Ascending aorta (tissue), 2 donors: ENCODE measurements at regions not wholly inside any gene's neighbourhood (a gene's known extent, or its start where the extent isn't known, plus 50 kb on each side); places are given as distances from the start of the nearest gene placed in this dataset.

Experiments used
- DNase-seq, 2 donors: peaks; one replicate each; pipeline ENCODE4 v3.0.0-alpha.2; 2019; ENCODE audit warnings: low spot score in 2 of 2
- H3K27ac ChIP-seq, 2 donors: fragments of 200-600 bp; sonication (generic); one replicate each; pipeline ENCODE4 v1.5.1; 2016 to 2017; ENCODE audit warnings: mild to moderate bottlenecking in 1 of 2
- H3K27me3 ChIP-seq: fragments of 200-600 bp; sonication (generic); one replicate; pipeline ENCODE4 v1.5.1; 2017
- H3K36me3 ChIP-seq, 2 donors: fragments of 200-600 bp; sonication (generic); one replicate each; pipeline ENCODE4 v1.5.1; 2016
- H3K4me1 ChIP-seq, 2 donors: fragments of 200-600 bp; sonication (generic); one replicate each; pipeline ENCODE4 v1.5.1; 2016 to 2017; ENCODE audit warnings: mild to moderate bottlenecking in 1 of 2
- H3K4me3 ChIP-seq, 2 donors: fragments of 200-600 bp; sonication (generic); one replicate each; pipeline ENCODE4 v1.5.1; 2016 to 2017; ENCODE audit warnings: mild to moderate bottlenecking in 1 of 2
- H3K9me3 ChIP-seq, 2 donors: fragments of 200-600 bp; sonication (generic); one replicate each; pipeline ENCODE4 v1.5.1; 2016
- intact Hi-C: fragments of 100-400 bp; cut with DNase I; formaldehyde crosslinking; loops from one replicate; pipeline ENCODE4 v1.15.1; 2023
- TF ChIP-seq, protein P1 (sequence below), 3 experiments: fragments of 200-600 bp in 2 of 3; fragments of 450-650 bp in 1 of 3; sonication (generic) in 2 of 3; IDR thresholded peaks; one replicate each; pipeline ENCODE4 v1.5.1; 2016 to 2019; ENCODE audit warnings: antibody characterized with exemption in 3 of 3, mild to moderate bottlenecking in 1 of 3, moderate library complexity in 1 of 3

DNA sequence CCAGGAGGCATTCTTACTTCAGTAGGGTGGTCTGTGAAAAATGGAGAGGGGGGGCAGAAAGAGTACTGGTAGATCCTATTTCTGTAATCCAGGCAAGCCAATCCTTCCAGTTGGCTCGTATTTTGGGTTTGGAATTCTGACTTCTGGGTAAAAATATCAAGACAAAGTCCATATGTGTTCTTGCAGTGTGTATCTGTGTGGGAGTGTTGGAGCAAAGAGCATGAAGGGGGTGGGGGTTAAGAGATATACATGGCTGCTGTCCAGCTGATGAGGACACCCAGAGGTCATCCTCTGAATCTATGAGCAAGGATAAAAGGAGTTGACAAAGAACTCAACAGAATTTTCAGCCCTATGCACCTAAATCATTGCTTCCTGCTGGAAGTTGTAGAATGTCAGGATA, 375.8 kb upstream of the PIK3C3 start:
- Histone ChIP-seq H3K36me3 (no peaks in the 10 kb centered on the region), H3K9me3 (no peaks in the 10 kb centered on the region), H3K4me1 (no peaks in the 10 kb centered on the region), H3K27ac (no peak overlapping the region), H3K27me3 (no peaks in the 10 kb centered on the region), H3K4me3 (no peak overlapping the region)
- intact Hi-C loops = no loop called here
- DNase-seq = no peak
- TF ChIP-seq, protein P1, sequence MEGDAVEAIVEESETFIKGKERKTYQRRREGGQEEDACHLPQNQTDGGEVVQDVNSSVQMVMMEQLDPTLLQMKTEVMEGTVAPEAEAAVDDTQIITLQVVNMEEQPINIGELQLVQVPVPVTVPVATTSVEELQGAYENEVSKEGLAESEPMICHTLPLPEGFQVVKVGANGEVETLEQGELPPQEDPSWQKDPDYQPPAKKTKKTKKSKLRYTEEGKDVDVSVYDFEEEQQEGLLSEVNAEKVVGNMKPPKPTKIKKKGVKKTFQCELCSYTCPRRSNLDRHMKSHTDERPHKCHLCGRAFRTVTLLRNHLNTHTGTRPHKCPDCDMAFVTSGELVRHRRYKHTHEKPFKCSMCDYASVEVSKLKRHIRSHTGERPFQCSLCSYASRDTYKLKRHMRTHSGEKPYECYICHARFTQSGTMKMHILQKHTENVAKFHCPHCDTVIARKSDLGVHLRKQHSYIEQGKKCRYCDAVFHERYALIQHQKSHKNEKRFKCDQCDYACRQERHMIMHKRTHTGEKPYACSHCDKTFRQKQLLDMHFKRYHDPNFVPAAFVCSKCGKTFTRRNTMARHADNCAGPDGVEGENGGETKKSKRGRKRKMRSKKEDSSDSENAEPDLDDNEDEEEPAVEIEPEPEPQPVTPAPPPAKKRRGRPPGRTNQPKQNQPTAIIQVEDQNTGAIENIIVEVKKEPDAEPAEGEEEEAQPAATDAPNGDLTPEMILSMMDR (IDR thresholded peaks at IDR 0.05) = no peak

GRCh38 chr18:41577529-41577928, 377.5 kb upstream of the PIK3C3 start:
- Histone ChIP-seq H3K9me3 (no peaks in the 10 kb centered on the region), H3K36me3 (no peaks in the 10 kb centered on the region), H3K27ac (no peak overlapping the region), H3K4me1 (no peaks in the 10 kb centered on the region), H3K27me3 (no peaks in the 10 kb centered on the region), H3K4me3 (no peak overlapping the region)
- no peak for DNase-seq
- TF ChIP-seq, protein P1 (IDR thresholded peaks at IDR 0.05) = no peak
- intact Hi-C loops = no loop called here

DNA sequence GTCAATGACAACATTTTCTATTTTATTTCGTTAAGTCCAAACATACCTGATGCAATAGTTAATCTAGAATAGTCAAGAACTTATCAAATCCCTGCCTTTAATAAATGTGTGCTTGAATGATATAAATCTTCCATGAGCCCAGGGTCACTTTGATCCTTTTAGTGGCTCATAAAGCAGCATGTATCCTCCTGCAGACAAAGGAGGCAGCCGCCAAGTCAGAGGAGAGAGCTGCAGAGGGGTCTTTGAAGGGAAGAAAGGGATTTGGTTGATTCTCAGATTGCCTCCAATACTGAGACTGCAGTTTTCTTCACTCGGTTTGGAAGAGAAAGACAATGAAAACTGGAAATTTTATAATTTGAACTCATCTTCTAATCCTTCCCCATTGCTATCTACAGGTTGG, 378.4 kb upstream of the PIK3C3 start:
- Histone ChIP-seq H3K4me3 (no peak overlapping the region), H3K4me1 (no peaks in the 10 kb centered on the region), H3K36me3 (no peaks in the 10 kb centered on the region), H3K27ac (no peak overlapping the region), H3K9me3 (no peaks in the 10 kb centered on the region), H3K27me3 (no peaks in the 10 kb centered on the region)
- intact Hi-C loops = no loop called here
- DNase-seq = no peak
- TF ChIP-seq, protein P1 (IDR thresholded peaks at IDR 0.05) = no peak

GRCh38 chr18:41569867-41570266, 385.2 kb upstream of the PIK3C3 start:
- no peaks in the 10 kb centered on the region for H3K9me3 ChIP-seq
- no peaks in the 10 kb centered on the region for H3K36me3 ChIP-seq
- no peak for DNase-seq
- intact Hi-C loops = loop anchor here (10.0 kb wide), 1 partner anchor 55 kb away; no protein-coding TSS in a partner anchor
- no peaks in the 10 kb centered on the region for H3K4me1 ChIP-seq
- no peak overlapping the region for H3K4me3 ChIP-seq
- TF ChIP-seq, protein P1 (IDR thresholded peaks at IDR 0.05) = no peak
- H3K27ac ChIP-seq = no peak overlapping the region
- no peaks in the 10 kb centered on the region for H3K27me3 ChIP-seq

GRCh38 chr18:41561961-41562360, 393.1 kb upstream of the PIK3C3 start:
- intact Hi-C loops = loop anchor here (10.0 kb wide), 1 partner anchor 63 kb away; no protein-coding TSS in a partner anchor
- no peaks in the 10 kb centered on the region for H3K36me3 ChIP-seq
- H3K4me1 ChIP-seq = no peaks in the 10 kb centered on the region
- no peak for DNase-seq
- H3K4me3 ChIP-seq = no peak overlapping the region
- H3K9me3 ChIP-seq = no peaks in the 10 kb centered on the region
- no peaks in the 10 kb centered on the region for H3K27me3 ChIP-seq
- H3K27ac ChIP-seq = no peak overlapping the region
- TF ChIP-seq, protein P1 (IDR thresholded peaks at IDR 0.05) = no peak

DNA sequence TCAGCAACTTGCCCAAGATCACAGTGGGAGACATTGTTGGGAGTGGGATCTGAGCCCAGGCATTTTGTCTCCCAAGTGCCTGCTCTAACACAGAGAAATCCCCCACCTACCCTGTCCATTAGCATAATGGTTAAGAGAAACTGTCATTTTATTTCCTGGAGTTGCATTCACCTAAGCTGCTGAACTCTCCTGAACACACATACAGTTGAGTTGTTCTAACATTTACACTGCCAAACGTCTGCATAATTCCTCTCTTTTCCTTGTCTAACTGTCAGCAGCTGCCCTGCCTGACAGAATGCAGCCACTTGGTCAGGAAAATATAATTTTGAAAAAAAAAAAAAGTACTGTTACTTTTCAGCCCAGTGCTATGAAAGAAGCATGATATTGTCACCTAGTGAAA, 396.3 kb upstream of the PIK3C3 start:
- H3K27me3 ChIP-seq = no peaks in the 10 kb centered on the region
- TF ChIP-seq, protein P1 (IDR thresholded peaks at IDR 0.05) = no peak
- H3K4me3 ChIP-seq = no peak overlapping the region
- no peaks in the 10 kb centered on the region for H3K4me1 ChIP-seq
- H3K27ac ChIP-seq = no peak overlapping the region
- no peaks in the 10 kb centered on the region for H3K9me3 ChIP-seq
- intact Hi-C loops = no loop called here
- H3K36me3 ChIP-seq = no peaks in the 10 kb centered on the region
- no peak for DNase-seq
